A673 (cell line): ENCODE measurements at regions not wholly inside any gene's neighbourhood (a gene's known extent, or its start where the extent isn't known, plus 50 kb on each side); places are given as distances from the start of the nearest gene placed in this dataset.
"Not testable (repeated sequence)": the region's sequence is repeated elsewhere in the genome, so short reads cannot be mapped to it uniquely, and the experiment has no call there.

Experiments
- CTCF ChIP-seq: fragments of 300-800, 200-600 bp; sonication (generic); conservative IDR thresholded peaks from 2 replicates; pipeline ENCODE4 v1.5.1; 2017; ENCODE audit warnings: low read depth, mild to moderate bottlenecking, antibody characterized with exemption, low read length, moderate library complexity, mixed read lengths
- EZH2 ChIP-seq: fragments of 200-600 bp; sonication (generic); IDR thresholded peaks from 2 replicates; pipeline ENCODE4 v1.6.1; 2017; ENCODE audit warnings: borderline replicate concordance, low read depth, mild to moderate bottlenecking, mixed read lengths, antibody characterized with exemption, low read length; ENCODE audit not compliant: poor library complexity, severe bottlenecking

GRCh38 chr2:111423184-111423583 is 302.5 kb downstream of the BCL2L11 start:
- TF ChIP-seq EZH2, CTCF: not testable (repeated sequence)
